Bronchial epithelial cell (primary cell): ENCODE measurements at regions not wholly inside any gene's neighbourhood (a gene's known extent, or its start where the extent isn't known, plus 50 kb on each side); places are given as distances from the start of the nearest gene placed in this dataset.

Source experiments
- DNase-seq: peaks from one replicate; pipeline ENCODE4 v3.0.0-alpha.2; 2010; ENCODE audit warnings: low read depth
- FAIRE-seq: peaks from 2 replicates; lab custom pipeline; 2011; peaks lifted over from hg19 to GRCh38; lab: Jason Lieb, UNC
- H3K27me3 ChIP-seq: 2 replicates; pipeline ENCODE4 v1.5.1; 2011; ENCODE audit warnings: low read length; ENCODE audit not compliant: control insufficient read depth, insufficient read depth
- H3K36me3 ChIP-seq: 2 replicates; pipeline ENCODE4 v1.5.1; 2011; ENCODE audit warnings: low read length; ENCODE audit not compliant: control insufficient read depth, insufficient read depth
- H3K4me3 ChIP-seq: 2 replicates; pipeline ENCODE4 v1.5.1; 2011; ENCODE audit warnings: mild to moderate bottlenecking, low read depth, low read length, control low read depth
- CTCF ChIP-seq: IDR thresholded peaks from 2 replicates; pipeline ENCODE4 v1.5.1; 2011; ENCODE audit warnings: mild to moderate bottlenecking, moderate library complexity, low read length, control low read depth, inconsistent platforms; ENCODE audit not compliant: insufficient read depth, severe bottlenecking

GRCh38 chr6:21518317-21518716 is 75.2 kb upstream of the SOX4 start:
- DNase-seq (no peak), FAIRE-seq (no peak)
- Histone ChIP-seq H3K27me3 (no peaks in the 10 kb centered on the region), H3K36me3 (no peaks in the 10 kb centered on the region), H3K4me3 (no peak overlapping the region)
- TF ChIP-seq CTCF = no peak

GRCh38 chr6:21519642-21520041 is 73.9 kb upstream of the SOX4 start:
- no peak for TF ChIP-seq CTCF
- FAIRE-seq = no peak
- DNase-seq = no peak
- H3K27me3 ChIP-seq = no peaks in the 10 kb centered on the region
- no peak overlapping the region for H3K4me3 ChIP-seq
- H3K36me3 ChIP-seq = no peaks in the 10 kb centered on the region

- no peak for FAIRE-seq
- no peaks in the 10 kb centered on the region for H3K27me3 ChIP-seq
- no peaks in the 10 kb centered on the region for H3K36me3 ChIP-seq
Observed at GRCh38 chr6:21521276-21521675, 72.3 kb upstream of the SOX4 start.

GRCh38 chr6:21522143-21522747 is 71.3 kb upstream of the SOX4 start:
- TF ChIP-seq CTCF = no peak
- Histone ChIP-seq H3K36me3 (no peaks in the 10 kb centered on the region), H3K27me3 (no peaks in the 10 kb centered on the region), H3K4me3 (no peak overlapping the region)
- FAIRE-seq = no peak
- no peak for DNase-seq

More at GRCh38 chr6:21521276-21521675, 72.3 kb upstream of the SOX4 start:
- H3K4me3 ChIP-seq = no peak overlapping the region
- DNase-seq = no peak
- no peak for TF ChIP-seq CTCF

GRCh38 chr6:21522797-21523456 is 70.6 kb upstream of the SOX4 start:
- H3K36me3 ChIP-seq = no peaks in the 10 kb centered on the region
- H3K4me3 ChIP-seq = no peak overlapping the region
- no peak for TF ChIP-seq CTCF
- FAIRE-seq = peak; percentile 28
- no peak for DNase-seq
- no peaks in the 10 kb centered on the region for H3K27me3 ChIP-seq

GRCh38 chr6:21523652-21524051 is 69.9 kb upstream of the SOX4 start:
- Histone ChIP-seq H3K36me3 (no peaks in the 10 kb centered on the region), H3K27me3 (no peaks in the 10 kb centered on the region), H3K4me3 (no peak overlapping the region)
- no peak for DNase-seq
- TF ChIP-seq CTCF = no peak
- FAIRE-seq = peak; percentile 28
